Tibial nerve (tissue), 4 donors: ENCODE measurements at regions not wholly inside any gene's neighbourhood (a gene's known extent, or its start where the extent isn't known, plus 50 kb on each side); places are given as distances from the start of the nearest gene placed in this dataset.

ENCODE experiments used
- DNase-seq, 2 donors: peaks; one replicate each; pipeline ENCODE4 v3.0.0-alpha.2; 2019; ENCODE audit warnings: low spot score in 2 of 2
- H3K27ac ChIP-seq, 4 donors: fragments of 200-600 bp; sonication (generic) in 3 of 4; one replicate each; pipeline ENCODE4 v1.5.1; 2017 to 2019; ENCODE audit warnings: mild to moderate bottlenecking in 1 of 4
- H3K27me3 ChIP-seq, 2 donors: fragments of 200-600 bp; sonication (generic) in 1 of 2; one replicate each; pipeline versions ENCODE4 v1.5.1 to v1.6.0; 2017 to 2019
- H3K36me3 ChIP-seq, 3 donors: fragments of 200-600 bp; sonication (generic); one replicate each; pipeline ENCODE4 v1.5.1; 2018 to 2019
- H3K4me1 ChIP-seq, 4 donors: fragments of 200-600 bp; sonication (generic) in 3 of 4; one replicate each; pipeline ENCODE4 v1.5.1; 2017 to 2019
- H3K4me3 ChIP-seq, 4 donors: fragments of 200-600 bp; sonication (generic) in 3 of 4; one replicate each; pipeline ENCODE4 v1.5.1; 2017 to 2019; ENCODE audit warnings: mild to moderate bottlenecking in 1 of 4, moderate library complexity in 1 of 4
- H3K9me3 ChIP-seq, 4 donors: fragments of 200-600 bp; sonication (generic) in 3 of 4; one replicate each; pipeline ENCODE4 v1.5.1; 2017 to 2019
- CTCF ChIP-seq, 5 experiments: fragments of 200-600 bp in 3 of 5; fragments of 450-650 bp in 2 of 5; sonication (generic) in 3 of 5; IDR thresholded peaks; one replicate each; pipeline ENCODE4 v1.5.1; 2016 to 2019; ENCODE audit warnings: antibody characterized with exemption in 5 of 5, mild to moderate bottlenecking in 3 of 5, moderate library complexity in 2 of 5
- EP300 ChIP-seq, 2 donors: sonication (generic); formaldehyde crosslinking; IDR thresholded peaks; one replicate each; pipeline ENCODE4 v1.6.1; 2017; ENCODE audit warnings: antibody characterized with exemption in 2 of 2, mild to moderate bottlenecking in 1 of 2
- POLR2A ChIP-seq, 2 donors: fragments of 450-650 bp; IDR thresholded peaks; one replicate each; pipeline ENCODE4 v1.6.1; 2017; ENCODE audit warnings: antibody characterized with exemption in 2 of 2, mild to moderate bottlenecking in 2 of 2, moderate library complexity in 2 of 2
- WGBS, 2 donors: methylation state at CpG; one replicate each; pipeline ENCODE4 v1.1.5; 2018; 5-methylcytosine and 5-hydroxymethylcytosine counted together

- Histone ChIP-seq H3K36me3 (no peaks in the 10 kb centered on the region), H3K27me3 (peaks cover 0 to 9% of the 10 kb centered on the region in 2 donors), H3K4me1 (no peaks in the 10 kb centered on the region), H3K9me3 (no peaks in the 10 kb centered on the region), H3K4me3 (no peak overlapping the region), H3K27ac (no peak overlapping the region)
- WGBS, 2 donors = 64 to 83% methylated on average over 1 of the region's 1 CpG
- DNase-seq = no peak
- no peak for TF ChIP-seq CTCF (IDR thresholded peaks at IDR 0.05)
- TF ChIP-seq EP300 (IDR thresholded peaks at IDR 0.05) = no peak
- TF ChIP-seq POLR2A (IDR thresholded peaks at IDR 0.05) = no peak
Measured at GRCh38 chrX:46218373-46218772, 326.8 kb downstream of the ZNF674 start.

GRCh38 chrX:46216406-46216805, 328.8 kb downstream of the ZNF674 start:
- WGBS, 2 donors = 49 to 78% methylated on average over 2 of the region's 2 CpGs
- Histone ChIP-seq H3K4me3 (no peak overlapping the region), H3K36me3 (no peaks in the 10 kb centered on the region), H3K4me1 (no peaks in the 10 kb centered on the region), H3K27ac (no peak overlapping the region), H3K9me3 (no peaks in the 10 kb centered on the region), H3K27me3 (peaks cover 0 to 9% of the 10 kb centered on the region in 2 donors)
- DNase-seq = no peak
- TF ChIP-seq POLR2A (IDR thresholded peaks at IDR 0.05) (no peak), EP300 (IDR thresholded peaks at IDR 0.05) (no peak), CTCF (IDR thresholded peaks at IDR 0.05) (no peak)

- no peak overlapping the region for H3K4me3 ChIP-seq
- no peaks in the 10 kb centered on the region for H3K36me3 ChIP-seq
- DNase-seq = no peak
- H3K4me1 ChIP-seq = no peaks in the 10 kb centered on the region
- H3K27ac ChIP-seq = no peak overlapping the region
- TF ChIP-seq POLR2A (IDR thresholded peaks at IDR 0.05) (no peak), EP300 (IDR thresholded peaks at IDR 0.05) (no peak), CTCF (IDR thresholded peaks at IDR 0.05) (no peak)
- 91 to 99% methylated on average over 4 of the region's 4 CpGs for WGBS, 2 donors
- no peaks in the 10 kb centered on the region for H3K27me3 ChIP-seq
- H3K9me3 ChIP-seq = no peaks in the 10 kb centered on the region
Measured at GRCh38 chrX:46211079-46211478, 334.1 kb downstream of the ZNF674 start.

- no peaks in the 10 kb centered on the region for H3K27me3 ChIP-seq
- no peak for TF ChIP-seq CTCF (IDR thresholded peaks at IDR 0.05)
- TF ChIP-seq POLR2A (IDR thresholded peaks at IDR 0.05) = no peak
- TF ChIP-seq EP300 (IDR thresholded peaks at IDR 0.05) = no peak
- H3K36me3 ChIP-seq = no peaks in the 10 kb centered on the region
- 50 to 51% methylated on average over 4 of the region's 4 CpGs for WGBS, 2 donors
- H3K27ac ChIP-seq = no peak overlapping the region
- no peaks in the 10 kb centered on the region for H3K9me3 ChIP-seq
- no peaks in the 10 kb centered on the region for H3K4me1 ChIP-seq
- no peak for DNase-seq
- H3K4me3 ChIP-seq = no peak overlapping the region
Measured at GRCh38 chrX:46209768-46210167, 335.5 kb downstream of the ZNF674 start.

- Histone ChIP-seq H3K9me3 (no peaks in the 10 kb centered on the region), H3K4me1 (no peaks in the 10 kb centered on the region), H3K27me3 (no peaks in the 10 kb centered on the region), H3K27ac (no peak overlapping the region), H3K4me3 (no peak overlapping the region), H3K36me3 (no peaks in the 10 kb centered on the region)
- no peak for DNase-seq
- no peak for TF ChIP-seq CTCF (IDR thresholded peaks at IDR 0.05)
- TF ChIP-seq EP300 (IDR thresholded peaks at IDR 0.05) = no peak
- TF ChIP-seq POLR2A (IDR thresholded peaks at IDR 0.05) = no peak
Measured at GRCh38 chrX:46209037-46209436, 336.2 kb downstream of the ZNF674 start.
